CD4-positive, alpha-beta T cell treated with Interleukin-6 at 100 ng/mL for 8 hours (primary cell): ENCODE measurements at regions not wholly inside any gene's neighbourhood (a gene's known extent, or its start where the extent isn't known, plus 50 kb on each side); places are given as distances from the start of the nearest gene placed in this dataset.
"Not testable (repeated sequence)": the region's sequence is repeated elsewhere in the genome, so short reads cannot be mapped to it uniquely, and the experiment has no call there.

Experiments used
- DNase-seq: peaks from one replicate; pipeline ENCODE4 v3.0.0-alpha.2; 2020; ENCODE audit warnings: mixed read lengths, low spot score

DNA sequence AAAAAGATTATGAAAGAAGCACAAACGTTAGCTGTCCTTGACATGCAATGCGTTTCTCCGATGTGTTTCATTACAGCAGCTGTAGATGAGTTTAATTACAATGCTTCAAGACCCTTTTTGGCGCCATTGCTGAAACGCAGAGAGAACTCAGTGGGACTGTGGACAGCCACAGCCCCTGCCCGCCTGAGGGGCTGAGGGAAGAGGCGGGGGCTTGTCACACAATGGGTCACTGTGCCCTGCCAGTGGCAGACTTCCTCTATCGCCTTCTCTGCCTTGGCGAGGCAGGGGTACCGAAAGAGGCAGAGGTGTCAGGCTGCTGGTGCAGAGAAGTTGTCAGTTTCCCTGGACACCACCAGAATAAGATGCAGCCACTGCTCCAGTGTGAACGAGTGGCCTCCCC lies 252.0 kb downstream of the NR2F2 start:
- DNase-seq, result no peak

DNA sequence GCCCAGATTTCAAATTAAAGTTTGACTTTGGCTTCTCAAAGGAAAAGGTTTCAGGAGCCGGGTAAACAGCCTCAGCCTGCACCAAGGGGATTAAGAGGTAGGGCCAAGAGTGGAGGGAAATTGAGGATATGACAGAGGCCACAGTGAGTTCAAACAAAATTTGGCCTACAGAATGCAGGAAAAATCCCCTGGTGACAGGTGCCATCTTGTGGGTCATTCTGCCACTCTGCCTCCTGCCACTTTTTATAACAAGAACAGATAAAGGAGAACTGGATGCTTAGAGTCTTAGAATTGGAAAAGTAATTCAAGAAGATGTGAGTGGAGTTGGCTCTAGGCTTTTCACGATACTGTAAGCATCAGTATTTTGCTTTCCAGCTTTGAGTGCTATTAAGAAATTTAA lies 253.2 kb downstream of the NR2F2 start:
- no peak for DNase-seq

GRCh38 chr15:96585484-96586386 lies 255.2 kb downstream of the NR2F2 start:
- DNase-seq, result no peak

DNA sequence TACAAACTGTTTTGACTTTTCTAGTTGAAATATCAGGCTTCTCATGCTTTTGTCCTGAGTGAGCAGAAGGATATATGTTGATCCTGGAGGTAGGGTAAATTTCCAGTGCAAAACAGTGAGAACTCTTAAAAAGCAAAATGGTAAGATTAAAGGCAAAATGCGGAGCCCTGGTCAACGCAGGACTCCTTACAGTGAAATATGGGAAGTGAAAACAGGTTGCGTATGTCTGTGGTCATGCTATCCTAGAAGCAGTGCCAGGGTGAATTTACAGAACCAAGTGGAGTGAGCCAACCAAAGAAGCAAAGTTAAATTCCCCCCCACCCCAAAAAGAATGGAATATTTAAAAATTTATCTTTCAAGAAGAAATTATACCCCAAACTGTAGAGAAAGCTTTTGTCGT lies 256.4 kb downstream of the NR2F2 start:
- DNase-seq, result no peak

DNA sequence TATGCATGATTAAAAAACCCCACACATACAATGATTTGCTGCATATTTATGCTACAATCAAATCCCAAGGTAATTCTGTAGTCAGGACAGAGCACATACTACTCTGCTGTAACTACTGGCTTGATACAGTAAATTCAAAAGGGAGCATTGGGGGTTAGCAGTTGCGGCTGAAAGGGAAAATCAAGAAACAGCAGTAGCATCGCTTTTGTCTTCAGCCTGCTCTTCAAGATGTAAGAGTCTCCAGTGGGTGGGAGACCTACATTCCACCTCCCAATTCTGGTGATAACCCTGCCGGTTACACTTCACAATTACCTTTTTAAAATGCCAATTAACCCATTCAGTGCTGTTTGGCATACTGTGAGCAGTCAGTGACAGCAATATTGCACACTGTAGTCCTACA lies 259.4 kb downstream of the NR2F2 start:
- DNase-seq, result no peak

- DNase-seq, result no peak
Measured at GRCh38 chr15:96593735-96594134, 263.2 kb downstream of the NR2F2 start.

- DNase-seq, result no peak
Measured at GRCh38 chr15:96595951-96596350, 265.5 kb downstream of the NR2F2 start.

GRCh38 chr15:96598514-96598913 lies 268.0 kb downstream of the NR2F2 start:
- no peak for DNase-seq

DNA sequence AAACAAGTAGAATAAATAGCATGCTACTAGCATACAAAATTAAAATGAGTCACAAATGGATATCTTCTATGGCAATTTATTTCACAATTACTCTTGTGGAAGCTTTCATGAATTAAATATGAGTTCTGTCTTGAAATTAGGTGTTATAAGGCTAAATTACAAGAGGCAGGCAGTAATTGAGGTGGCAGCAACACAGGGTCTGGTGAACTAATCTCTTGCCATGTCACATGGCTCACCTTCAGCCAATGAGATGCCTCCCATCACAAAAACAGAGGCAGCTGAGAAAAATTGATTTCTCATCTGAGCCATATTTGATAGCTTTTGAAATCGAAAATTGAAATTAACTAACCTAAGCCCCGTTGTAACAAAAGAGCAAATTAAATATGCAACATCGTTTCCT lies 268.8 kb downstream of the NR2F2 start:
- DNase-seq, result no peak

GRCh38 chr15:96600350-96600749 lies 269.9 kb downstream of the NR2F2 start:
- no peak for DNase-seq

DNA sequence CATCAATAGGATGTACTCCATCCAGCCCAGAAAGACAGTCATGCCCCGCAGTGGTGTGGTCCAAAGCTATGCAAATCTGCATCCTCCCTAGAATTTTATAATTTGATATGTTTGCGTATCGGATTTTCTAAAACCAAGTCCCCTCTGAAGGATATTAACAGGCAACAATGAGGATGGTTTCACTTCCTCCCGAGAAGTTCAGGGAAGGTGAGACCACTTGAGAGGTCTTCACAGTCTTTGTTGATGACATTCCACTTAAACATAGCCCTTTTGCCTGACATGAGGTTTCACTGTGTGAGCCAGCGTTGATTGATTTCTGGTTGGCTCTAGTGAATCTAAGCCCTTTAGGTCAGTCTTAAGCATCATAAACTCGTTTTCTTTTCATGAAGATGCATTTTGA lies 276.1 kb downstream of the NR2F2 start:
- DNase-seq, result no peak

DNA sequence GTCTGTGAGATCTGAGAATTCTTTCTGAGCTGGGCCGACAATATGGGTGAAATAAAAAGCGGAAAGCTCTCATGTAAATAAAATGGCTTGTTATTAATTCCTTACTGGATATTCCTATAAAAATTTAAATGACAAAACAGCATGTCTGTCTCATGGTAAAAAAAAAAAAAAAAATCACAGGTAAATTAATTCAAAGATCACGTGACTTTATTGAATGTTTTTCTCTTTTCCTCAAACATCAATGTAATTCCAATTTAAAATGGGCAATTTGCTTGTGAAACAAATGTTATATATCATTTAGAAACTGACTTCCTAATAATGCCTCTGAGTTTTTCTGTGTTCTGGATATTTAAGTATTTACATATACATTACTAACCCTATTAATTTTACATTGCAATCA lies 280.3 kb downstream of the NR2F2 start:
- no peak for DNase-seq

- DNase-seq, result no peak
Measured at GRCh38 chr15:96612917-96613316, 282.4 kb downstream of the NR2F2 start.

GRCh38 chr15:96619174-96619573 lies 288.7 kb downstream of the NR2F2 start:
- DNase-seq, result no peak

GRCh38 chr15:96622714-96623113 lies 292.2 kb downstream of the NR2F2 start:
- no peak for DNase-seq

DNA sequence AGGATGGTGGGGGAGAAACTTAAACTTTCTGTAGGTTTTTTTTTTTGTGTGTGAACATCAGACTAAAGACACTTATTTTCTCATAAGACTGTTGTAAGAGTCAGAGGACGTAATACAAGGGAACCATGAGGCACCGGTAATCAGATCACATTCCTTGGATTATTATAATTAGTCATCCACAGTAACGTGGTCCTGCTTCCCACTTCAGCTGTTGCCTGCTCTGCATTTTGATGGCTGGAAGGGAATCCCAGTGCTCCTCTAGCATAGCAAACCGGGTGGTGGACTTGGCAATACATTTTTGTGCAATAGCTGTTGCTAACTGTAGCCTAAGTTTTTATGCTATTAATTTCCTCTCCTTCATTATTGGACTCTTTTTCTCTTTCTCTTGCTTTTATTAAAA lies 294.8 kb downstream of the NR2F2 start:
- DNase-seq, result no peak

GRCh38 chr15:96627031-96627568 lies 296.6 kb downstream of the NR2F2 start:
- no peak for DNase-seq

DNA sequence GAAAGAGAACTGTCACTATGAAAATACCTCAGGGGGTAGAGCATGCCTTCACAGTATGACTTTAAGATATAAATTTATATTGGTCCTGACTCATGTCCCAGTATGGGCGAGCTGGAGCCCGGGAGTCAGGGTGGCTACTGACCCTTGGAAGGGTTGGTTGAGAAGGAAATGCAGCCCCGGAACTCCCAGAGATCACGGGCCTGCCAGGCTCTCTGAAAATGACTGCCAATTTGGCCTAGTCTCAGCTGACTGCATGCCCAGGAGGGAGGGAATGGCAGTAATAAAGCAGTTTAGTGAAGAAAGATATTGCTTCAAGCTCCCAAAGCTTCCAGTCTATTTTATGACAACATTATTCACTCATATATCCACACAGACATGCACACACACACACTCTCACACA lies 299.0 kb downstream of the NR2F2 start:
- no peak for DNase-seq

GRCh38 chr15:96638793-96639192 lies 308.3 kb downstream of the NR2F2 start:
- no peak for DNase-seq

- DNase-seq, result no peak
Measured at GRCh38 chr15:96645796-96646195, 315.3 kb downstream of the NR2F2 start.

GRCh38 chr15:96648866-96649265 lies 318.4 kb downstream of the NR2F2 start:
- DNase-seq, result no peak

GRCh38 chr15:96657096-96657495 lies 326.6 kb downstream of the NR2F2 start:
- no peak for DNase-seq

DNA sequence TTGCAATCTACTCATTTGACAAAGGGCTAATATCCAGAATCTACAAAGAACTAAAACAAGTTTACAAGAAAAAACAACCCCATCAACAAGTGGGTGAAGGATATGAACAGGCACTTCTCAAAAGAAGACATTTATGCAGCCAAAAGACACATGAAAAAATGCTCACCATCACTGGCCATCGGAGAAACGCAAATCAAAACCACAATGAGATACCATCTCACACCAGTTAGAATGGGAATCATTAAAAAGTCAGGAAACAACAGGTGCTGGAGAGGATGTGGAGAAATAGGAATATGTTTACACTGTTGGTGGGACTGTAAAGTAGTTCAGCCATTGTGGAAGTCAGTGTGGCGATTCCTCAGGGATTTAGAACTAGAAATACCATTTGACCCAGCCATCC lies 336.5 kb downstream of the NR2F2 start:
- not testable (repeated sequence) for DNase-seq

DNA sequence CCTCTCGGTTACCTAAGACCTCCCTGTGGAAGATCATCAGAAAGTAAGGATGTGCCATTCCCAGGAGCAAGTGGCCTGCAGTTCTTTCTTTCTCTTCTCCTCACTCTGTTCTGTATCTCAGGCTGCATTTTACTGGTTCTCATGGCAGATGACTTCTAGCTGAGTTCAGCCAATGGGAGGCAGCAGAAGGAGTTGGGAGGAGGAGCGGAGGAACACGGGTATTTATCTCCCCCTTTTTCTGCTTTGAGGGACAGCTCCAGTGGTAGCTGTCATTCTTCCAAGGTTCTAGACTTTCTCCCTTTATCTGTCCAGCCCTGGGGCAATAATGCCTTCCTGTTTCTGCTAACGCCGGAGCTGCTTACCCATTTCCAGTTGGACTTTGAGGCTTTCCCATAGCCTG lies 339.9 kb downstream of the NR2F2 start:
- DNase-seq, result no peak
